Fibroblast of skin of left biceps (primary cell): ENCODE measurements at regions not wholly inside any gene's neighbourhood (a gene's known extent, or its start where the extent isn't known, plus 50 kb on each side); places are given as distances from the start of the nearest gene placed in this dataset.

ENCODE experiments used
- DNase-seq, 2 experiments: peaks; one replicate each; pipeline ENCODE4 v3.0.0-alpha.2; 2013; ENCODE audit warnings: low read depth in 2 of 2

- no peak for DNase-seq
Measured at GRCh38 chr4:19910861-19911525, 340.7 kb upstream of the SLIT2 start.

GRCh38 chr4:19905024-19905423 is 346.7 kb upstream of the SLIT2 start:
- peak; percentile 26 to 27 for DNase-seq

GRCh38 chr4:19888587-19888986 is 363.1 kb upstream of the SLIT2 start:
- DNase-seq: no peak

- DNase-seq: no peak
Measured at GRCh38 chr4:19883841-19884240, 367.9 kb upstream of the SLIT2 start.

- no peak for DNase-seq
Measured at GRCh38 chr4:19880206-19880605, 371.5 kb upstream of the SLIT2 start.

GRCh38 chr4:19879330-19879729 is 372.4 kb upstream of the SLIT2 start:
- no peak for DNase-seq

- no peak for DNase-seq
Measured at GRCh38 chr4:19857991-19858390, 393.7 kb upstream of the SLIT2 start.

- DNase-seq: no peak
Measured at GRCh38 chr4:19857380-19857779, 394.3 kb upstream of the SLIT2 start.

GRCh38 chr4:19850909-19851308 is 400.8 kb upstream of the SLIT2 start:
- DNase-seq: peak; percentile 21 to 33

- DNase-seq: peak in 1 of 2 experiments; percentile 20
Measured at GRCh38 chr4:19844446-19844845, 407.3 kb upstream of the SLIT2 start.

GRCh38 chr4:19842471-19842870 is 409.2 kb upstream of the SLIT2 start:
- no peak for DNase-seq

GRCh38 chr4:19838858-19839257 is 412.8 kb upstream of the SLIT2 start:
- no peak for DNase-seq

GRCh38 chr4:19835429-19835828 is 416.3 kb upstream of the SLIT2 start:
- DNase-seq: no peak

- no peak for DNase-seq
Measured at GRCh38 chr4:19832411-19832810, 419.3 kb upstream of the SLIT2 start.

GRCh38 chr4:19831644-19832285 is 419.9 kb upstream of the SLIT2 start:
- no peak for DNase-seq

- no peak for DNase-seq
Measured at GRCh38 chr4:19829101-19829500, 422.6 kb upstream of the SLIT2 start.

GRCh38 chr4:19823781-19824180 is 427.9 kb upstream of the SLIT2 start:
- DNase-seq: no peak

- no peak for DNase-seq
Measured at GRCh38 chr4:19819737-19820136, 432.0 kb upstream of the SLIT2 start.

GRCh38 chr4:19809989-19810388 is 441.7 kb upstream of the SLIT2 start:
- DNase-seq: no peak

- DNase-seq: peak; percentile 50 to 56
Measured at GRCh38 chr4:19807505-19807904, 444.2 kb upstream of the SLIT2 start.

GRCh38 chr4:19806865-19807264 is 444.8 kb upstream of the SLIT2 start:
- DNase-seq: no peak

GRCh38 chr4:19803406-19803805 is 448.3 kb upstream of the SLIT2 start:
- DNase-seq: no peak

- DNase-seq: no peak
Measured at GRCh38 chr4:19793831-19794230, 457.9 kb upstream of the SLIT2 start.
